Activated naive CD4-positive, alpha-beta T cell treated with anti-CD3 and anti-CD28 coated beads for 36 hours (primary cell): ENCODE measurements at regions not wholly inside any gene's neighbourhood (a gene's known extent, or its start where the extent isn't known, plus 50 kb on each side); places are given as distances from the start of the nearest gene placed in this dataset.
"Not testable (repeated sequence)": the region's sequence is repeated elsewhere in the genome, so short reads cannot be mapped to it uniquely, and the experiment has no call there.

Experiments
- CTCF ChIA-PET: fragments of 350-600 bp; sonication (Branson Sonifier 250); formaldehyde crosslinking; loops from one replicate; lab custom pipeline; 2021; ENCODE audit warnings: antibody characterized with exemption; lab: Charles Lee
- DNase-seq: peaks from one replicate; pipeline ENCODE4 v3.0.0-alpha.2; 2020
- H3K27ac Mint-ChIP-seq: one replicate; pipeline ENCODE4 v1.8.0; 2021; ENCODE audit warnings: mild to moderate bottlenecking, mixed read lengths
- H3K27me3 Mint-ChIP-seq: one replicate; pipeline ENCODE4 v1.8.0; 2021; ENCODE audit warnings: low read depth, mixed read lengths
- H3K36me3 Mint-ChIP-seq: one replicate; pipeline ENCODE4 v1.8.0; 2021; ENCODE audit warnings: low read depth, mixed read lengths
- H3K4me1 Mint-ChIP-seq: one replicate; pipeline ENCODE4 v1.8.0; 2021; ENCODE audit warnings: low read depth, mixed read lengths
- H3K4me3 Mint-ChIP-seq: one replicate; pipeline ENCODE4 v1.8.0; 2021; ENCODE audit warnings: mild to moderate bottlenecking, moderate library complexity, mixed read lengths
- H3K9me3 Mint-ChIP-seq: one replicate; pipeline ENCODE4 v1.8.0; 2021; ENCODE audit warnings: mixed read lengths
- intact Hi-C: fragments of 100-400 bp; cut with micrococcal nuclease; formaldehyde crosslinking; loops from one replicate; pipeline ENCODE4 v1.15.1; 2023

- DNase-seq, result no peak
- no peak overlapping the region for H3K27ac Mint-ChIP-seq
- intact Hi-C loops, result no loop called here
- no peak overlapping the region for H3K4me3 Mint-ChIP-seq
- CTCF ChIA-PET, result no interaction called here
- H3K4me1 Mint-ChIP-seq, result no peaks in the 10 kb centered on the region
- H3K9me3 Mint-ChIP-seq, result peaks cover 16% of the 10 kb centered on the region
- no peaks in the 10 kb centered on the region for H3K27me3 Mint-ChIP-seq
- H3K36me3 Mint-ChIP-seq, result no peaks in the 10 kb centered on the region
These were observed 307.1 kb downstream of the AMY1C start for GRCh38 chr1:104056786-104057185.

- CTCF ChIA-PET, H3K4me3 Mint-ChIP-seq, H3K4me1 Mint-ChIP-seq, H3K27me3 Mint-ChIP-seq, intact Hi-C loops, DNase-seq, H3K27ac Mint-ChIP-seq, H3K36me3 Mint-ChIP-seq: not testable (repeated sequence)
- peaks cover 14% of the 10 kb centered on the region for H3K9me3 Mint-ChIP-seq
These were observed 307.7 kb downstream of the AMY1C start for GRCh38 chr1:104057219-104057898.

GRCh38 chr1:104061637-104062036 is 311.9 kb downstream of the AMY1C start:
- H3K27me3 Mint-ChIP-seq, H3K4me1 Mint-ChIP-seq, H3K4me3 Mint-ChIP-seq, DNase-seq, H3K9me3 Mint-ChIP-seq, intact Hi-C loops, CTCF ChIA-PET, H3K36me3 Mint-ChIP-seq, H3K27ac Mint-ChIP-seq: not testable (repeated sequence)

GRCh38 chr1:104064399-104064798 is 314.7 kb downstream of the AMY1C start:
- no peaks in the 10 kb centered on the region for H3K27me3 Mint-ChIP-seq
- no peak overlapping the region for H3K4me3 Mint-ChIP-seq
- no peaks in the 10 kb centered on the region for H3K36me3 Mint-ChIP-seq
- DNase-seq, result no peak
- CTCF ChIA-PET, result no interaction called here
- H3K4me1 Mint-ChIP-seq, result no peaks in the 10 kb centered on the region
- intact Hi-C loops, result no loop called here
- no peak overlapping the region for H3K27ac Mint-ChIP-seq
- H3K9me3 Mint-ChIP-seq, result peaks cover 4% of the 10 kb centered on the region

- intact Hi-C loops, result no loop called here
- no peak overlapping the region for H3K27ac Mint-ChIP-seq
- no peak overlapping the region for H3K4me3 Mint-ChIP-seq
These were observed 323.2 kb downstream of the AMY1C start for GRCh38 chr1:104072915-104073371.

GRCh38 chr1:104073463-104073902 is 323.8 kb downstream of the AMY1C start:
- Mint-ChIP-seq H3K4me1 (no peaks in the 10 kb centered on the region), H3K27me3 (no peaks in the 10 kb centered on the region), H3K4me3 (no peak overlapping the region), H3K9me3 (peaks cover 4% of the 10 kb centered on the region), H3K36me3 (no peaks in the 10 kb centered on the region), H3K27ac (no peak overlapping the region)
- intact Hi-C loops, result no loop called here
- CTCF ChIA-PET, result no interaction called here
- DNase-seq, result no peak

More at GRCh38 chr1:104072915-104073371, 323.2 kb downstream of the AMY1C start:
- DNase-seq, result no peak
- CTCF ChIA-PET, result no interaction called here
- Mint-ChIP-seq H3K9me3 (peaks cover 4% of the 10 kb centered on the region), H3K36me3 (no peaks in the 10 kb centered on the region), H3K4me1 (no peaks in the 10 kb centered on the region), H3K27me3 (no peaks in the 10 kb centered on the region)

- Mint-ChIP-seq H3K4me1 (no peaks in the 10 kb centered on the region), H3K27me3 (no peaks in the 10 kb centered on the region), H3K9me3 (peaks cover 2% of the 10 kb centered on the region), H3K36me3 (no peaks in the 10 kb centered on the region), H3K27ac (no peak overlapping the region), H3K4me3 (no peak overlapping the region)
- intact Hi-C loops, result no loop called here
- DNase-seq, result no peak
- CTCF ChIA-PET, result no interaction called here
These were observed 332.5 kb downstream of the AMY1C start for GRCh38 chr1:104082221-104082620.

GRCh38 chr1:104084380-104084779 is 334.7 kb downstream of the AMY1C start:
- no peaks in the 10 kb centered on the region for H3K27me3 Mint-ChIP-seq
- H3K27ac Mint-ChIP-seq, result no peak overlapping the region
- CTCF ChIA-PET, result no interaction called here
- H3K36me3 Mint-ChIP-seq, result no peaks in the 10 kb centered on the region
- H3K4me3 Mint-ChIP-seq, result no peak overlapping the region
- H3K9me3 Mint-ChIP-seq, result peaks cover 2% of the 10 kb centered on the region
- intact Hi-C loops, result no loop called here
- DNase-seq, result no peak
- H3K4me1 Mint-ChIP-seq, result no peaks in the 10 kb centered on the region

- peaks cover 7% of the 10 kb centered on the region for H3K9me3 Mint-ChIP-seq
- no peaks in the 10 kb centered on the region for H3K27me3 Mint-ChIP-seq
- intact Hi-C loops, result no loop called here
- DNase-seq, result no peak
- no peaks in the 10 kb centered on the region for H3K4me1 Mint-ChIP-seq
- H3K4me3 Mint-ChIP-seq, result no peak overlapping the region
- no peak overlapping the region for H3K27ac Mint-ChIP-seq
- CTCF ChIA-PET, result no interaction called here
- no peaks in the 10 kb centered on the region for H3K36me3 Mint-ChIP-seq
These were observed 343.0 kb downstream of the AMY1C start for GRCh38 chr1:104092698-104093097.

- Mint-ChIP-seq H3K4me3 (no peak overlapping the region), H3K9me3 (peaks cover 3% of the 10 kb centered on the region), H3K27me3 (no peaks in the 10 kb centered on the region), H3K27ac (no peak overlapping the region), H3K36me3 (no peaks in the 10 kb centered on the region), H3K4me1 (no peaks in the 10 kb centered on the region)
- CTCF ChIA-PET, result no interaction called here
- intact Hi-C loops, result no loop called here
- DNase-seq, result no peak
These were observed 349.1 kb downstream of the AMY1C start for GRCh38 chr1:104098837-104099236.

- DNase-seq, result no peak
- intact Hi-C loops, result no loop called here
- Mint-ChIP-seq H3K36me3 (no peaks in the 10 kb centered on the region), H3K4me3 (no peak overlapping the region), H3K27ac (no peak overlapping the region), H3K4me1 (no peaks in the 10 kb centered on the region), H3K9me3 (peaks cover 4% of the 10 kb centered on the region), H3K27me3 (no peaks in the 10 kb centered on the region)
- CTCF ChIA-PET, result no interaction called here
These were observed 350.4 kb downstream of the AMY1C start for GRCh38 chr1:104100115-104100514.

GRCh38 chr1:104105465-104105864 is 355.8 kb downstream of the AMY1C start:
- intact Hi-C loops, result no loop called here
- no peaks in the 10 kb centered on the region for H3K27me3 Mint-ChIP-seq
- H3K36me3 Mint-ChIP-seq, result no peaks in the 10 kb centered on the region
- CTCF ChIA-PET, result no interaction called here
- DNase-seq, result no peak
- H3K9me3 Mint-ChIP-seq, result peaks cover 4% of the 10 kb centered on the region
- H3K4me1 Mint-ChIP-seq, result no peaks in the 10 kb centered on the region
- H3K27ac Mint-ChIP-seq, result no peak overlapping the region
- H3K4me3 Mint-ChIP-seq, result no peak overlapping the region

GRCh38 chr1:104120525-104120924 is 370.8 kb downstream of the AMY1C start:
- H3K27ac Mint-ChIP-seq, result no peak overlapping the region
- H3K4me1 Mint-ChIP-seq, result no peaks in the 10 kb centered on the region
- no peak overlapping the region for H3K4me3 Mint-ChIP-seq
- no peaks in the 10 kb centered on the region for H3K27me3 Mint-ChIP-seq
- H3K9me3 Mint-ChIP-seq, result peaks cover 2% of the 10 kb centered on the region
- CTCF ChIA-PET, result no interaction called here
- H3K36me3 Mint-ChIP-seq, result no peaks in the 10 kb centered on the region
- DNase-seq, result no peak
- intact Hi-C loops, result no loop called here
